GM21360 (cell line): ENCODE measurements at regions not wholly inside any gene's neighbourhood (a gene's known extent, or its start where the extent isn't known, plus 50 kb on each side); places are given as distances from the start of the nearest gene placed in this dataset.
"Not testable (repeated sequence)": the region's sequence is repeated elsewhere in the genome, so short reads cannot be mapped to it uniquely, and the experiment has no call there.

ENCODE experiments used
- ATAC-seq: cut with Tn5 transposase; IDR thresholded peaks from one replicate; pipeline ENCODE4 v1.9.1; 2021; ENCODE audit warnings: mild to moderate bottlenecking, moderate library complexity; ENCODE audit not compliant: unreplicated experiment

GRCh38 chr16:13453325-13453724, 466.6 kb upstream of the ERCC4 start:
- ATAC-seq, result no peak

GRCh38 chr16:13453938-13454553, 465.9 kb upstream of the ERCC4 start:
- ATAC-seq, result no peak

- ATAC-seq, result no peak
Measured at GRCh38 chr16:13463619-13464018, 456.3 kb upstream of the ERCC4 start.

GRCh38 chr16:13471036-13471435, 448.9 kb upstream of the ERCC4 start:
- ATAC-seq, result no peak

- no peak for ATAC-seq
Measured at GRCh38 chr16:13478991-13479390, 441.0 kb upstream of the ERCC4 start.

- no peak for ATAC-seq
Measured at GRCh38 chr16:13479549-13479948, 440.4 kb upstream of the ERCC4 start.

GRCh38 chr16:13480801-13481200, 439.2 kb upstream of the ERCC4 start:
- no peak for ATAC-seq

GRCh38 chr16:13483121-13483520, 436.8 kb upstream of the ERCC4 start:
- no peak for ATAC-seq

- ATAC-seq, result not testable (repeated sequence)
Measured at GRCh38 chr16:13489416-13489815, 430.5 kb upstream of the ERCC4 start.

GRCh38 chr16:13492046-13492445, 427.9 kb upstream of the ERCC4 start:
- ATAC-seq, result no peak

- no peak for ATAC-seq
Measured at GRCh38 chr16:13503960-13504635, 415.9 kb upstream of the ERCC4 start.

GRCh38 chr16:13507530-13507929, 412.4 kb upstream of the ERCC4 start:
- ATAC-seq, result no peak

GRCh38 chr16:13510425-13511151, 409.4 kb upstream of the ERCC4 start:
- ATAC-seq, result no peak

GRCh38 chr16:13517841-13518240, 402.1 kb upstream of the ERCC4 start:
- no peak for ATAC-seq

- no peak for ATAC-seq
Measured at GRCh38 chr16:13519871-13520270, 400.1 kb upstream of the ERCC4 start.

- ATAC-seq, result no peak
Measured at GRCh38 chr16:13521356-13521755, 398.6 kb upstream of the ERCC4 start.

- ATAC-seq, result no peak
Measured at GRCh38 chr16:13527332-13527731, 392.6 kb upstream of the ERCC4 start.

- no peak for ATAC-seq
Measured at GRCh38 chr16:13528691-13529090, 391.3 kb upstream of the ERCC4 start.

- no peak for ATAC-seq
Measured at GRCh38 chr16:13529193-13529982, 390.6 kb upstream of the ERCC4 start.

GRCh38 chr16:13540771-13541170, 379.2 kb upstream of the ERCC4 start:
- no peak for ATAC-seq

GRCh38 chr16:13542284-13542683, 377.7 kb upstream of the ERCC4 start:
- ATAC-seq, result no peak
